BJ (cell line): ENCODE measurements at regions not wholly inside any gene's neighbourhood (a gene's known extent, or its start where the extent isn't known, plus 50 kb on each side); places are given as distances from the start of the nearest gene placed in this dataset.

Experiments used
- CTCF ChIA-PET: fragments of 350-600 bp; formaldehyde crosslinking; extraction: SDS; loops from one replicate; lab custom pipeline; 2021; ENCODE audit warnings: antibody characterized with exemption, inconsistent platforms; lab: Yijun Ruan, JAX
- POLR2A ChIA-PET: fragments of 300-600 bp; sonication (Branson Sonifier 250); formaldehyde crosslinking; extraction: SDS; loops from one replicate; lab custom pipeline; 2021; ENCODE audit warnings: antibody characterized with exemption; lab: Charles Lee
- DNase-seq: peaks from one replicate; pipeline ENCODE4 v3.0.0-alpha.2; 2011; ENCODE audit warnings: low read depth
- H3K27me3 ChIP-seq: 2 replicates; pipeline ENCODE4 v1.6.0; 2011; ENCODE audit warnings: low read length; ENCODE audit not compliant: control insufficient read depth, insufficient read depth
- H3K36me3 ChIP-seq: 2 replicates; pipeline ENCODE4 v1.5.1; 2011; ENCODE audit warnings: low read length; ENCODE audit not compliant: control insufficient read depth, insufficient read depth
- H3K4me3 ChIP-seq: 2 replicates; pipeline ENCODE4 v1.5.1; 2011; ENCODE audit warnings: low read depth, mild to moderate bottlenecking, control low read depth, low read length
- CTCF ChIP-seq: IDR thresholded peaks from 2 replicates; pipeline ENCODE4 v1.5.1; 2011; ENCODE audit warnings: low read depth, mild to moderate bottlenecking, control low read depth, inconsistent platforms, low read length, moderate library complexity; ENCODE audit not compliant: insufficient read depth

- no peak for DNase-seq
- ChIA-PET POLR2A (no interaction called here), CTCF (no interaction called here)
These were observed 253.9 kb downstream of the TAF11L14 start for GRCh38 chr5:17888155-17888554.

GRCh38 chr5:17890501-17890900 is 256.2 kb downstream of the TAF11L14 start:
- H3K36me3 ChIP-seq: no peaks in the 10 kb centered on the region
- POLR2A ChIA-PET: no interaction called here
- no peak for DNase-seq

More at GRCh38 chr5:17888155-17888554, 253.9 kb downstream of the TAF11L14 start:
- Histone ChIP-seq H3K4me3 (no peak overlapping the region), H3K36me3 (no peaks in the 10 kb centered on the region), H3K27me3 (no peaks in the 10 kb centered on the region)
- TF ChIP-seq CTCF: no peak

GRCh38 chr5:17891881-17892280 is 257.6 kb downstream of the TAF11L14 start:
- Histone ChIP-seq H3K4me3 (no peak overlapping the region), H3K36me3 (no peaks in the 10 kb centered on the region), H3K27me3 (no peaks in the 10 kb centered on the region)
- POLR2A ChIA-PET: no interaction called here
- no peak for TF ChIP-seq CTCF
- CTCF ChIA-PET: no interaction called here
- no peak for DNase-seq

More at GRCh38 chr5:17890501-17890900, 256.2 kb downstream of the TAF11L14 start:
- no peak for TF ChIP-seq CTCF
- CTCF ChIA-PET: no interaction called here
- Histone ChIP-seq H3K4me3 (no peak overlapping the region), H3K27me3 (no peaks in the 10 kb centered on the region)

GRCh38 chr5:17893026-17893635 is 258.9 kb downstream of the TAF11L14 start:
- ChIA-PET CTCF (interaction anchor here (1.0 kb wide), 1 partner anchor 18 kb away, joined by 3 read pairs; no protein-coding TSS in a partner anchor), POLR2A (no interaction called here)
- Histone ChIP-seq H3K36me3 (no peaks in the 10 kb centered on the region), H3K27me3 (no peaks in the 10 kb centered on the region), H3K4me3 (no peak overlapping the region)
- TF ChIP-seq CTCF: no peak
- no peak for DNase-seq

- DNase-seq: no peak
- no peak for TF ChIP-seq CTCF
- no peaks in the 10 kb centered on the region for H3K27me3 ChIP-seq
- H3K4me3 ChIP-seq: no peak overlapping the region
- POLR2A ChIA-PET: no interaction called here
- no peaks in the 10 kb centered on the region for H3K36me3 ChIP-seq
- CTCF ChIA-PET: no interaction called here
These were observed 261.2 kb downstream of the TAF11L14 start for GRCh38 chr5:17895288-17896033.
